HL-60/S4 treated with retinoic acid at 250 ng/mL for 4 days and 3 days (cell line): ENCODE measurements at regions not wholly inside any gene's neighbourhood (a gene's known extent, or its start where the extent isn't known, plus 50 kb on each side); places are given as distances from the start of the nearest gene placed in this dataset.

Experiments used
- in situ Hi-C: fragments of 300-500 bp; cut with MboI; formaldehyde crosslinking; loops from 2 replicates; pipeline ENCODE4 v1.7.0; 2022; ENCODE audit warnings: low sequenced_read_pairs

DNA sequence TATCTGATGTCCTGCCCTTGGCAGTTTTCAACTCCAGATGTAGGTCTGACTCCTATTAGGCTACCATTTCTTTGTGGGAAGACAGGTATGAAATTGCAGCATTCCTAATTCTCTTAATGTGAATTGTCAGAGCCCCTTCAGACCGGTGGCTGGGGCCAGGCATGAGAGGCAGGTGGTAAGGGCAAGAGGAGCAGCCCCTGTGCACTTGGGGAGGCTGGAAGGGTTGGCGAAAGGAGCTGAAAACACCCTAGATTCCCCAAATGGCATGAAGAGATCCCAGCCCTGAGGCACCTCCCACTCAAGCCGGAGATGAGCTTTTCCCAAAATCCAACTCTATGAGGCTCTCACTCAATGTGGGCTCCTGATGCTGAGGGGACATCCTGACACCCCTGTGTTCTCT lies 453.2 kb downstream of the NR2F2 start:
- in situ Hi-C loops, result no loop called here

GRCh38 chr15:96790004-96790403 lies 459.5 kb downstream of the NR2F2 start:
- in situ Hi-C loops, result no loop called here

DNA sequence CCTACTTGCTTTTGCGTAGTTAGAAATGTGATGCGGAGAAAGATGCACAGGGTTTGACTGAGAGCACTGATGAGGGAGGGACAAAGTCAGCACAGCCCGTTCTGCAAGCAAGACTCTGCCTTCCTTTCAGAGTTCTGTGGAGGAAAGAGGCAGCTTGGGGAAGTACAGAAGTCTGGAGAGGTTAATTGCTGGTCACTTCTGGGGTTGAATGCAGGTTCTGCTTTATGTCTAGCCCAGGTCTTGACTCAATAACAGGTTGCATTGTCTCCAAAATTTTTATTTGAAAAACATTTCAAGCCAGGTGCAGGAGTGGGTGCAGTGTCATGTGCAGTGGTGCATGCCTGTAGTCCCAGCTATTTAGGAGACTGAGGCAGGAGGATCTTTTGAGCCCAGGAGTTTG lies 461.7 kb downstream of the NR2F2 start:
- in situ Hi-C loops, result no loop called here

GRCh38 chr15:96796841-96797240 lies 466.3 kb downstream of the NR2F2 start:
- in situ Hi-C loops, result no loop called here

DNA sequence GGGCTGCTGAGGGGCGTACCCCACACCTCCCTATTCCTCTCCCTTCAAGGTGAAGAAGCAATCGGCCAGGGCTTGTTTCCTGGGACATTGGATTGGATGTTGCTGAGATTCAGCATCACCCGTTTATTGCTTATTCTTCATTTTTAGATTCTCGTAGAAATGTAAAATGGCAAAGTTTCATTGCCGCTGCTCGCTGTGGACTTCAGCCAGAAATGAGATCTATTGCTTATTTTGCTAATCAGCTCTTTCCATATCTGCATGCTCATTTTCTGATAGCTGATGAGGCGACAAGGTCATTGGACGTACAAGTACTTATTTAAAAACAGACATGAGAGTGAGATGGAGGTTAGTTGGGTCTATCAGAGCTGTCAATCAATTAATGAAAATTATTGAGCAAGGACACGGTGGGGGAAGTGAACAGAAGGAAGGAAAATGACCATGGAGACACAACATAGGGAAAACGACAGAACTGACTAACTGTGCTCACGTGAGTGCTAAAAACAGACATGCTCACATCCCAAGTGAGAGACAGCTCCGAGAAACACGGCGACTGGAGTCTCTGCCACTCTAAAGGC lies 471.2 kb downstream of the NR2F2 start:
- in situ Hi-C loops, result no loop called here

GRCh38 chr15:96802611-96803255 lies 472.2 kb downstream of the NR2F2 start:
- in situ Hi-C loops, result no loop called here

GRCh38 chr15:96804754-96805153 lies 474.3 kb downstream of the NR2F2 start:
- in situ Hi-C loops, result no loop called here

GRCh38 chr15:96807361-96807760 lies 476.9 kb downstream of the NR2F2 start:
- in situ Hi-C loops, result no loop called here

DNA sequence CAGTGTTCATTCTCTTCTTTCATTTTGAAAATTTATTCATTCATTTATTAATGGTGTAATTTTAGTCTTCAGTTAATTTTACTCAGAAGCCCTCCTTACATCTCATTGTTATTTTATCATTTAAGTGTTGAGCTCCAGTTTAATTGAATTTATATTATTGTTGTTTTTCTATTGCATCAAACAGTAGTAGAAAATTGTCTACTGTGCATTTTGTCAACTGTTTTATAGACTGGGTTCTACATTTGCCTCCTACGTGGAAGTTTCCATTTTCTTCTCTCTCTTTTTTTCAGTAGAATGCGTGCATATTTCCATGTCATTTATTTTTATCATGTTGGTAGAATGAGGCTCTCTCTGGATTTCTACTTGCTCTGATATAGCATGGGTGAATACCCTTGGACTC lies 487.4 kb downstream of the NR2F2 start:
- in situ Hi-C loops, result no loop called here

- in situ Hi-C loops, result no loop called here
These were observed 488.4 kb downstream of the NR2F2 start for GRCh38 chr15:96818861-96819260.

- in situ Hi-C loops, result no loop called here
These were observed 497.5 kb downstream of the NR2F2 start for GRCh38 chr15:96827981-96828380.

DNA sequence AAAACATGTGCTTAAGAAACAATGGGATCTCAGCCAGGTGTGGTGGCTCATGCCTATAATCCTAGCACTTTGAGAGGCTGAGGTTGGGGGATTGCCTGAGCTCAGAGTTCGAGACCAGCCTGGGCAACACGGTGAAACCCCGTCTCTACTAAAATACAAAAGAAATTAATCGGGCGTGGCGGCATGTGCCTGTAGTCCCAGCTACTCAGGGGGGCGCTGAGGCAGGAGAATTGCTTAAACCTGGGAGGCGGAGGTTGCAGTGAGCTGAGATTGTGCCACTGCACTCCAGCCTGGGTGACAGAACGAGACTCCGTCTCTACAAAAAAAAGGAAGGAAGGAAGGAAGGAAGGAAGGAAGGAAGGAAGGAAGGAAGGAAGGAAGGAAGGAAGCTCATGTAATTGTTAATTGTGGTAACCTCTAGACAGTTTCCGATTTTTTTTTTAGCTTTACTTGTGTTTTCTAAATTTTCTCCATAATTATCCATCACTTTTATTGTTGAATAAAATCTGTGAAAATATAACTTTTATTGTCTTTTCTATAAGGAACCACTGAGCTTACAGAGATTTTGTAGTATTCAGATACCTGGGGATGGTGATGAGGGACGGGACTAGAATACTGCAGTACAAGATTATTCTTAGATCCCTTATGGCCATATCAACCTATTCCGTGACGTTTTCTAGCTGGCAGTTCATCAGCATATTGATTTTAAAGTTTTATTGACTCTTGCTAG lies 506.9 kb downstream of the NR2F2 start:
- in situ Hi-C loops, result no loop called here

GRCh38 chr15:96838081-96838480 lies 507.6 kb downstream of the NR2F2 start:
- in situ Hi-C loops, result no loop called here

DNA sequence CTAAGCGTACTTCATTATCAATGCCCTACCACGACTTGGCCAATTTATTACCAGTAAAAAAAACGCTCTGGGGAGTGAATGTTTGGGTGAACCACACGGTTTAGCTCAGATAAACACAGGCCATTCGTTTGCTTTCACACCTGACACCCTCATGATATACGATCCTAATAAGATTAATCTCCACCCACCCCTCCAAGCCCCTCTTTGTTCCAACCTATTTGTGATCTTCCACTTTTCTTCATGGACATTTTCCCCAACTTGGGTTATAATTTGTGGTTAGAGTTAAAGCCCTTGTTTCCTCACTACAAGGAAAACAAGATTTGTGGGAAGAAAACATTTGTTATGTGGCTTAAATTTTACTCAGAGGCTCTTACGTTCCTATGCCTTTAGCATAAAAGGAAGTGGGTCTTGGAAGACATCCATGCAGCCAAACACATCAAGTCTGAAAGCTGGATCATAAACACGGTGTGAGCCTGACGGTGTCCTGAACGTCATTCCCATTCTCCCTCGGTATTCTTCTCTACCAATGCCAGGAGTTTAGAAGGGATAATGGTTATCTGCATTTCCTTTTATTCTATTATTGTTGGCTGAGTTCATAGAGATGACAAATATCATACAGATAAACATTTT lies 518.9 kb downstream of the NR2F2 start:
- in situ Hi-C loops, result no loop called here

GRCh38 chr15:96851613-96852012 lies 521.1 kb downstream of the NR2F2 start:
- in situ Hi-C loops, result no loop called here

- in situ Hi-C loops, result no loop called here
These were observed 528.2 kb downstream of the NR2F2 start for GRCh38 chr15:96858694-96859093.

- in situ Hi-C loops, result no loop called here
These were observed 530.2 kb downstream of the NR2F2 start for GRCh38 chr15:96860741-96861140.

- in situ Hi-C loops, result no loop called here
These were observed 537.5 kb downstream of the NR2F2 start for GRCh38 chr15:96867992-96868391.

DNA sequence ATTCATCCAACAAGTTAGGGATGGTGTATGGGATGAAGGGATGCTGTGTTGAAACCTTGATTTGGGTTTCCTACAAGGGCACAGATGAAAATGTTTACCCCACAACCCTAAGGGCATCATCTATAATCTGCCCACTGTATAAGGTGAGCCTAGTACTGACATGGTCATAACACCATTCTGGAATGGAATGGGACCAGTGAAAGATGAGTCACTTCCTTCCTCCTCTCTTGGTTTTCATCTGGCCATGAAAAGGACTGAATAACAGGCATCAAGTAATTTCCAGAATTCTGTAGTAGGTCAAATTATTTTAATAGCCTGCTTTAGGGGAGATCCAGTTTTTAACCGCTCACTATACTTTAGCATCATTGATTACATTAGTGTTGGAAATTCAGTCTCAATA lies 538.6 kb downstream of the NR2F2 start:
- in situ Hi-C loops, result no loop called here

DNA sequence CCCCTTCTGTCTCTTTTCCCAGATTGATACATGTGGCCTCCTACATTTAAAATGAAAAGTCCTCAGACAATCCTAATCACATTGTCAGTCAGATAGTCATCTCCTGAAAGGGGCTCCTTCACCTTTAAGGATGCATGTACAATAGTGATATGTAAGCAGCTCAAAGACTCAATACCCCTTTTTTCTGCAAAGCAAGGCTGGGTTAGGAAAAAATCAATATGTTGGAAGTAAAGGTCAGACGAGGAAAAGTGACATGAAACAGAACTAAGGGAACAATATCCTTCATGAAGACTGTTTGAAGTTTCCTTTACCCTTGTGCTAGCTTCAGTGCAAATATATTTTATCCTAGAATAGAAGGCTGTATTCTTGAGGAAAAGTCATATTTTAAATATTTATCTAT lies 539.3 kb downstream of the NR2F2 start:
- in situ Hi-C loops, result no loop called here

DNA sequence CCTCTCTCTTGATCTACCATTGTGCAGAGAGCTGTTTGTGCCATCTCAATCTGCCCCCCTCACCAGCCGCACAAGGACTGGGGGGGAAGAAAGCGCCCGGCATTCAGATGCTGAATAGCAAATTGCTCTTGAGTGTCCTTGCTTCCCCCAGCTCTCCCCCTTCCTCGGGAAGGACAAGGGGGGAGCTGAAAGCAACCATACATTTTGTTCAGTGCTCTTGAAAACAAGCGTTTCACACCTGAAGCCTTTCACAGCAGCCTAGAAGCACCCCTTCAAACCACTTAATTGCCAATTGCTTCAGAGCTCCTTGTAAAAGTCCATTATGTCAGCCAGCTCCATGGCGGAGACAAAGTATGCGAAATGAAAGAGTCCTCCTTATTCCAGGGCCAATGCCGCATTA lies 540.1 kb downstream of the NR2F2 start:
- in situ Hi-C loops, result no loop called here

- in situ Hi-C loops, result loop anchor here (25.0 kb wide), 2 partner anchors 515 to 1615 kb away; no protein-coding TSS in a partner anchor
These were observed 546.9 kb downstream of the NR2F2 start for GRCh38 chr15:96877442-96877841.
